Neural cell (in vitro differentiated cells): ENCODE measurements at regions not wholly inside any gene's neighbourhood (a gene's known extent, or its start where the extent isn't known, plus 50 kb on each side); places are given as distances from the start of the nearest gene placed in this dataset.
"Not testable (repeated sequence)": the region's sequence is repeated elsewhere in the genome, so short reads cannot be mapped to it uniquely, and the experiment has no call there.

Experiments
- H2AFZ ChIP-seq: fragments of 200-600, 300-800 bp; sonication (generic), shearing (Covaris generic); 2 replicates; pipeline ENCODE4 v1.6.0; 2014; ENCODE audit warnings: low read depth, mild to moderate bottlenecking, antibody characterized with exemption, low read length, moderate library complexity
- H3F3A ChIP-seq: fragments of 200-600 bp; shearing (Covaris generic); 2 replicates; pipeline ENCODE4 v1.6.1; 2016; ENCODE audit warnings: mild to moderate bottlenecking, moderate library complexity, mixed read lengths, antibody characterized with exemption, low read length; ENCODE audit not compliant: insufficient read depth, poor library complexity, severe bottlenecking
- H3K27ac ChIP-seq: fragments of 200-600, 300-800 bp; sonication (generic), shearing (Covaris generic); 2 replicates; pipeline ENCODE4 v1.5.1; 2014; ENCODE audit warnings: mild to moderate bottlenecking, low read length, moderate library complexity
- H3K27me3 ChIP-seq: fragments of 300-800, 200-600 bp; sonication (generic), shearing (Covaris generic); 2 replicates; pipeline ENCODE4 v1.6.0; 2014; ENCODE audit warnings: mild to moderate bottlenecking, low read depth, low read length, moderate library complexity; ENCODE audit not compliant: insufficient read depth
- H3K36me3 ChIP-seq: fragments of 300-800, 200-600 bp; sonication (generic), shearing (Covaris generic); 2 replicates; pipeline ENCODE4 v1.5.1; 2014; ENCODE audit warnings: mild to moderate bottlenecking, antibody characterized with exemption, low read length, moderate library complexity; ENCODE audit not compliant: insufficient read depth
- H3K4me2 ChIP-seq: fragments of 300-800, 200-600 bp; sonication (generic), shearing (Covaris generic); 2 replicates; pipeline ENCODE4 v1.6.0; 2014; ENCODE audit warnings: mild to moderate bottlenecking, low read length
- H3K4me3 ChIP-seq: fragments of 300-800, 200-600 bp; sonication (generic), shearing (Covaris generic); 2 replicates; pipeline ENCODE4 v1.5.1; 2014; ENCODE audit warnings: mild to moderate bottlenecking, low read length, moderate library complexity
- H3K79me2 ChIP-seq: fragments of 200-600 bp; shearing (Covaris generic); replicated peaks from 2 replicates; pipeline ENCODE4 v1.6.0; 2014; ENCODE audit warnings: mild to moderate bottlenecking, low read length, moderate library complexity; ENCODE audit not compliant: insufficient read depth
- H3K9ac ChIP-seq: fragments of 300-800, 200-600 bp; sonication (generic), shearing (Covaris generic); 2 replicates; pipeline ENCODE4 v1.6.1; 2016; ENCODE audit warnings: mild to moderate bottlenecking, low read length, mixed read lengths
- H3K9me2 ChIP-seq: fragments of 200-600 bp; shearing (Covaris generic); 2 replicates; pipeline ENCODE4 v1.6.1; 2016; ENCODE audit warnings: mild to moderate bottlenecking, low read length, mixed read lengths; ENCODE audit not compliant: insufficient read depth
- H3K9me3 ChIP-seq: fragments of 200-600, 300-800 bp; sonication (generic), shearing (Covaris generic); 2 replicates; pipeline ENCODE4 v1.6.1; 2016; ENCODE audit warnings: mild to moderate bottlenecking, mixed run types, low read length, moderate library complexity, mixed read lengths
- H4K20me1 ChIP-seq: fragments of 200-600 bp; shearing (Covaris generic); 2 replicates; pipeline ENCODE4 v1.6.1; 2016; ENCODE audit warnings: mild to moderate bottlenecking, mixed run types; ENCODE audit not compliant: insufficient read depth
- EP300 ChIP-seq: fragments of 450-650 bp; conservative IDR thresholded peaks from 2 replicates; pipeline ENCODE4 v1.6.1; 2014; ENCODE audit warnings: antibody characterized with exemption, mild to moderate bottlenecking, moderate library complexity; ENCODE audit not compliant: poor library complexity, severe bottlenecking
- EZH2 ChIP-seq: fragments of 200-600, 300-800 bp; shearing (Covaris generic), sonication (generic); IDR thresholded peaks from 2 replicates; pipeline ENCODE4 v1.6.1; 2014; ENCODE audit warnings: antibody characterized with exemption, low read length, borderline replicate concordance, mild to moderate bottlenecking; ENCODE audit not compliant: insufficient read depth, poor library complexity, severe bottlenecking
- MXI1 ChIP-seq: fragments of 450-650 bp; conservative IDR thresholded peaks from 2 replicates; pipeline ENCODE4 v1.6.1; 2014; ENCODE audit warnings: antibody characterized with exemption, mild to moderate bottlenecking; ENCODE audit not compliant: poor library complexity, severe bottlenecking
- POLR2AphosphoS5 ChIP-seq: IDR thresholded peaks from 2 replicates; pipeline ENCODE4 v1.6.1; 2012
- RAD21 ChIP-seq: fragments of 450-650 bp; conservative IDR thresholded peaks from 2 replicates; pipeline ENCODE4 v1.6.1; 2014; ENCODE audit warnings: antibody characterized with exemption, mild to moderate bottlenecking, moderate library complexity
- SMC3 ChIP-seq: fragments of 450-650 bp; conservative IDR thresholded peaks from 2 replicates; pipeline ENCODE4 v1.6.1; 2014; ENCODE audit warnings: antibody characterized with exemption, mild to moderate bottlenecking, moderate library complexity; ENCODE audit not compliant: poor library complexity
- TAF1 ChIP-seq: IDR thresholded peaks from 2 replicates; pipeline ENCODE4 v1.6.1; 2012; ENCODE audit warnings: low read depth
- TF ChIP-seq, protein P1 (sequence below): fragments of 450-650 bp; IDR thresholded peaks from 2 replicates; pipeline ENCODE4 v1.5.1; 2014; ENCODE audit warnings: antibody characterized with exemption, mild to moderate bottlenecking, moderate library complexity; ENCODE audit not compliant: poor library complexity, severe bottlenecking
- TF ChIP-seq, protein P2 (sequence below): IDR thresholded peaks from 2 replicates; pipeline ENCODE4 v1.6.1; 2012; ENCODE audit warnings: borderline replicate concordance

DNA sequence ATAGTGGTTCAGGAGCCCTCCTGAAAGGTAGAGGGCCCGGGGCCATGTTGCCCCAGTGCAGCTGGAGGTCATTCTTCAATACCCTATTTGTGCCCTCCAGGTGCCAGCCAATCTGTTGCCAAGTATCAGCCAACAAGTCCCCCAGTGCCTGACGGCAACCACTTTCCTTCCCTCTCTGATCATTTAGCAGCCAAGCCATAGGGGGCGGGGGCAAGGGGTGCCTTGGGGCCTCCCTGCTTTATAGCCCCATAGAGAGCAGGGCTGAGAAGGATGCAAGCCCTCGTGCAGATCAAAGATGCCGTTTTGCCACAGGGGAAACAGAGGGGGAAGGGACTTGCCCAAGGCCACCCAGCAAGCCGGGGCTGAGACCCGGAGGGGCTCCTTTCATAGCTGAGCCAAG lies 149.0 kb upstream of the CHST15 start:
- H3K36me3 ChIP-seq: no peaks in the 10 kb centered on the region
- H3K9me3 ChIP-seq: no peaks in the 10 kb centered on the region
- H3K9me2 ChIP-seq: no peaks in the 10 kb centered on the region
- H3F3A ChIP-seq: no peaks in the 10 kb centered on the region
- H3K9ac ChIP-seq: no peak overlapping the region
- H3K27ac ChIP-seq: no peak overlapping the region
- no peak overlapping the region for H2AFZ ChIP-seq
- no peak overlapping the region for H3K4me2 ChIP-seq
- H3K4me3 ChIP-seq: no peak overlapping the region
- H3K27me3 ChIP-seq: no peaks in the 10 kb centered on the region
- H3K79me2 ChIP-seq: no peaks in the 10 kb centered on the region
- no peaks in the 10 kb centered on the region for H4K20me1 ChIP-seq
- TF ChIP-seq EZH2 (no peak), RAD21 (no peak), MXI1 (no peak), EP300 (no peak), SMC3 (no peak), TAF1 (no peak), POLR2AphosphoS5 (no peak)
- TF ChIP-seq, protein P1, sequence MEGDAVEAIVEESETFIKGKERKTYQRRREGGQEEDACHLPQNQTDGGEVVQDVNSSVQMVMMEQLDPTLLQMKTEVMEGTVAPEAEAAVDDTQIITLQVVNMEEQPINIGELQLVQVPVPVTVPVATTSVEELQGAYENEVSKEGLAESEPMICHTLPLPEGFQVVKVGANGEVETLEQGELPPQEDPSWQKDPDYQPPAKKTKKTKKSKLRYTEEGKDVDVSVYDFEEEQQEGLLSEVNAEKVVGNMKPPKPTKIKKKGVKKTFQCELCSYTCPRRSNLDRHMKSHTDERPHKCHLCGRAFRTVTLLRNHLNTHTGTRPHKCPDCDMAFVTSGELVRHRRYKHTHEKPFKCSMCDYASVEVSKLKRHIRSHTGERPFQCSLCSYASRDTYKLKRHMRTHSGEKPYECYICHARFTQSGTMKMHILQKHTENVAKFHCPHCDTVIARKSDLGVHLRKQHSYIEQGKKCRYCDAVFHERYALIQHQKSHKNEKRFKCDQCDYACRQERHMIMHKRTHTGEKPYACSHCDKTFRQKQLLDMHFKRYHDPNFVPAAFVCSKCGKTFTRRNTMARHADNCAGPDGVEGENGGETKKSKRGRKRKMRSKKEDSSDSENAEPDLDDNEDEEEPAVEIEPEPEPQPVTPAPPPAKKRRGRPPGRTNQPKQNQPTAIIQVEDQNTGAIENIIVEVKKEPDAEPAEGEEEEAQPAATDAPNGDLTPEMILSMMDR: no peak
- TF ChIP-seq, protein P2, sequence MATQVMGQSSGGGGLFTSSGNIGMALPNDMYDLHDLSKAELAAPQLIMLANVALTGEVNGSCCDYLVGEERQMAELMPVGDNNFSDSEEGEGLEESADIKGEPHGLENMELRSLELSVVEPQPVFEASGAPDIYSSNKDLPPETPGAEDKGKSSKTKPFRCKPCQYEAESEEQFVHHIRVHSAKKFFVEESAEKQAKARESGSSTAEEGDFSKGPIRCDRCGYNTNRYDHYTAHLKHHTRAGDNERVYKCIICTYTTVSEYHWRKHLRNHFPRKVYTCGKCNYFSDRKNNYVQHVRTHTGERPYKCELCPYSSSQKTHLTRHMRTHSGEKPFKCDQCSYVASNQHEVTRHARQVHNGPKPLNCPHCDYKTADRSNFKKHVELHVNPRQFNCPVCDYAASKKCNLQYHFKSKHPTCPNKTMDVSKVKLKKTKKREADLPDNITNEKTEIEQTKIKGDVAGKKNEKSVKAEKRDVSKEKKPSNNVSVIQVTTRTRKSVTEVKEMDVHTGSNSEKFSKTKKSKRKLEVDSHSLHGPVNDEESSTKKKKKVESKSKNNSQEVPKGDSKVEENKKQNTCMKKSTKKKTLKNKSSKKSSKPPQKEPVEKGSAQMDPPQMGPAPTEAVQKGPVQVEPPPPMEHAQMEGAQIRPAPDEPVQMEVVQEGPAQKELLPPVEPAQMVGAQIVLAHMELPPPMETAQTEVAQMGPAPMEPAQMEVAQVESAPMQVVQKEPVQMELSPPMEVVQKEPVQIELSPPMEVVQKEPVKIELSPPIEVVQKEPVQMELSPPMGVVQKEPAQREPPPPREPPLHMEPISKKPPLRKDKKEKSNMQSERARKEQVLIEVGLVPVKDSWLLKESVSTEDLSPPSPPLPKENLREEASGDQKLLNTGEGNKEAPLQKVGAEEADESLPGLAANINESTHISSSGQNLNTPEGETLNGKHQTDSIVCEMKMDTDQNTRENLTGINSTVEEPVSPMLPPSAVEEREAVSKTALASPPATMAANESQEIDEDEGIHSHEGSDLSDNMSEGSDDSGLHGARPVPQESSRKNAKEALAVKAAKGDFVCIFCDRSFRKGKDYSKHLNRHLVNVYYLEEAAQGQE: no peak

DNA sequence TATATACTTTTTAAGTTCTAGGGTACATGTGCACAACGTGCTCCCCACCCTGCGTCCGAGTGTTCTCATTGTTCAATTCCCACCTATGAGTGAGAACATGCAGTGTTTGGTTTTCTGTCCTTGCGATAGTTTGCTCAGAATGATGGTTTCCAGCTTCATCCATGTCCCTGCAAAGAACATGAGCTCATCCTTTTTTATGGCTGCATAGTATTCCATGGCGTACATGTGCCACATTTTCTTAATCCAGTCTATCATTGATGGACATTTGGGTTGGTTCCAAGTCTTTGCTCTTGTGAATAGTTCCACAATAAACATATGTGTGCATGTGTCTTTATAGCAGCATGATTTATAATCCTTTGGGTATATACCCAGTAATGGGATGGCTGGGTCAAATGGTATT lies 148.1 kb upstream of the CHST15 start:
- H3F3A ChIP-seq, H3K27ac ChIP-seq, H3K9me2 ChIP-seq, H4K20me1 ChIP-seq, H3K4me2 ChIP-seq, H2AFZ ChIP-seq, H3K79me2 ChIP-seq, H3K36me3 ChIP-seq, H3K9ac ChIP-seq, H3K4me3 ChIP-seq, H3K27me3 ChIP-seq, H3K9me3 ChIP-seq: not testable (repeated sequence)

DNA sequence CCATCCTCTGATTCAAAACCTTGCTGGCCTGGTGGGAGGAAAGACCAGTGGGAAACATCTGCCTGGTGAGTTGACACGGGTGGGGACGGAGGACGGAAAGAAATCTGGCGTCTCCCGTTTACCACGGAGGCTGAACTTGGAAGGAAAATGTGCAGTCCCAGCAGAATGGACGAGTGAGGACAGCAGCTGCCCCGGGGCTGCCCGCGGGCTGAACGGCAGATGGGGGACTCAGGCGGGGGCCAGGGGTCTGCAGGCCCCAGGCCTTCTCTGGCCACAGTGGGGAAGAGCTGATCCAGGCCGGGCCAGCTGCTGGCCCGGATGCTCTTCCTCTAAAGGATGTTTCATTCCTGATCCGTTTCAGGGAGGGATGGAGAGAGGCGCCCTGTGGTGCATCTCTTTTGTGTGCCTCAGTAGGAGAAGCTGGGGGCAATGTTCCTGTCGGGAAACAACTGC lies 147.5 kb upstream of the CHST15 start:
- Histone ChIP-seq H3K9me2 (no peaks in the 10 kb centered on the region), H3K9me3 (no peaks in the 10 kb centered on the region), H3K9ac (no peak overlapping the region), H2AFZ (no peak overlapping the region), H3K79me2 (no peaks in the 10 kb centered on the region), H4K20me1 (no peaks in the 10 kb centered on the region), H3K27ac (no peak overlapping the region), H3K4me3 (no peak overlapping the region), H3K27me3 (no peaks in the 10 kb centered on the region), H3F3A (no peaks in the 10 kb centered on the region), H3K36me3 (no peaks in the 10 kb centered on the region), H3K4me2 (no peak overlapping the region)
- no peak for TF ChIP-seq SMC3
- no peak for TF ChIP-seq RAD21
- no peak for TF ChIP-seq EZH2
- no peak for TF ChIP-seq EP300
- no peak for TF ChIP-seq TAF1
- no peak for TF ChIP-seq POLR2AphosphoS5
- TF ChIP-seq, protein P2: no peak
- TF ChIP-seq MXI1: no peak
- TF ChIP-seq, protein P1: no peak
